Nephron (organoid): ENCODE measurements at regions not wholly inside any gene's neighbourhood (a gene's known extent, or its start where the extent isn't known, plus 50 kb on each side); places are given as distances from the start of the nearest gene placed in this dataset.

ENCODE experiments used
- H3K27ac Mint-ChIP-seq, 3 experiments: 2 replicates each; pipeline ENCODE4 v1.8.0; 2020; ENCODE audit warnings: mixed read lengths in 3 of 3, mild to moderate bottlenecking in 2 of 3, moderate library complexity in 1 of 3
- H3K27me3 Mint-ChIP-seq: 2 replicates; pipeline ENCODE4 v1.8.0; 2021; ENCODE audit warnings: low read depth, mild to moderate bottlenecking, moderate library complexity, mixed read lengths
- H3K36me3 Mint-ChIP-seq: 2 replicates; pipeline ENCODE4 v1.8.0; 2020; ENCODE audit warnings: low read depth, mixed read lengths
- H3K4me1 Mint-ChIP-seq: 2 replicates; pipeline ENCODE4 v1.8.0; 2020; ENCODE audit warnings: mixed read lengths
- H3K4me3 Mint-ChIP-seq, 3 experiments: 2 replicates each; pipeline ENCODE4 v1.8.0; 2020; ENCODE audit warnings: mild to moderate bottlenecking in 3 of 3, mixed read lengths in 3 of 3, moderate library complexity in 2 of 3
- H3K9me3 Mint-ChIP-seq: 2 replicates; pipeline ENCODE4 v1.8.0; 2020; ENCODE audit warnings: mixed read lengths
- CTCF ChIP-seq, 3 experiments: fragments of 200-600 bp; sonication (generic); IDR thresholded peaks; one replicate each; pipeline ENCODE4 v1.5.0; 2021; ENCODE audit warnings: antibody characterized with exemption in 3 of 3; ENCODE audit not compliant: unreplicated experiment in 3 of 3

GRCh38 chr21:31491617-31492016 lies 147.6 kb upstream of the TIAM1 start:
- Mint-ChIP-seq H3K27ac (peak overlapping the region in 2 of 3 experiments; percentile 10 to 57), H3K36me3 (peaks cover 8% of the 10 kb centered on the region), H3K27me3 (peaks cover 4% of the 10 kb centered on the region), H3K4me3 (no peak overlapping the region), H3K4me1 (peaks cover 15% of the 10 kb centered on the region), H3K9me3 (no peaks in the 10 kb centered on the region)
- TF ChIP-seq CTCF (IDR thresholded peaks at IDR 0.05; ENCODE audit: unreplicated experiment in 3 of 3), result no peak

DNA sequence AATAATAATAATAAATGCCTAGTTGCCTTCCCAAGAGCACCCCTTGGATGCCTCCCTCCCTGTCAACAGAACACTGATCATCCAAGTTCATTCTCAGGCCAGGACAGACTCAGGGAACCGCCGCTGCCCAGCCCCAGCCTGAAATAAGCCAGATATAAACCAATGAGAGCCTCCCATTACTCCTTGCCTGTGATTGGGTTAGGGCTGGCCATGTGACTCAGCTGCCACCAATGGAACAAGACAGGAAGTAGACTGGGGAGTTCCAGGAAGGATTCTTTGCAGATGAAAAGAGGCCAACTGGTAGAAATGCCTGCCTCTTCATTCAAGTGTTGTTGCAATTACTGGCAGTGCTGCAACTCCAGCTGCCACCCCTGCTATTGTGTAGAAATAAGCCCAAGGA lies 146.4 kb upstream of the TIAM1 start:
- no peak overlapping the region for H3K27ac Mint-ChIP-seq
- peaks cover 15% of the 10 kb centered on the region for H3K4me1 Mint-ChIP-seq
- TF ChIP-seq CTCF (IDR thresholded peaks at IDR 0.05; ENCODE audit: unreplicated experiment in 3 of 3), result no peak

DNA sequence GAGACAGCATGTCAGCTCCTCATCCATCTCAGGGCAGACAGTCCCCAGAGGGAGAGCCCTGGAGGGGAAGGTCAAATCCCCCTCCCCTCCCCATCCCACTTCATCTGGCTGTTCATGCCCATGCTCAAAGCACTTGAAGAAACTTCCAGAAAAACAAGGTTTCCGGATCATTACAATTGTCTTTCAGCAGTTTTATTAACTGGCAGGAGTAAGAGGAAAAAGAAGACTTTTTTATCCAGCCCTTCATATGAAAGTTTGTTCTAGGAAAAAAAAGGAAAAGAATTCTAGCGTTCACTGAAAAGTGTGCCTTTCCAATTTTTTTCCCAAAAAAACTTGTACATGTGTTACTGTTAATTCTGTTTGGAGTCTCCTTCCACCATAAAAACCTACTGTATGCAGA lies 145.7 kb upstream of the TIAM1 start:
- peaks cover 15% of the 10 kb centered on the region for H3K4me1 Mint-ChIP-seq
- H3K27me3 Mint-ChIP-seq, result peaks cover 8% of the 10 kb centered on the region
- H3K9me3 Mint-ChIP-seq, result peaks cover 11% of the 10 kb centered on the region
- peaks cover 23% of the 10 kb centered on the region for H3K36me3 Mint-ChIP-seq
- H3K4me3 Mint-ChIP-seq, result no peak overlapping the region
- no peak for TF ChIP-seq CTCF (IDR thresholded peaks at IDR 0.05; ENCODE audit: unreplicated experiment in 3 of 3)
- H3K27ac Mint-ChIP-seq, result no peak overlapping the region

More for the DNA sequence above, 146.4 kb upstream of the TIAM1 start:
- Mint-ChIP-seq H3K36me3 (peaks cover 19% of the 10 kb centered on the region), H3K9me3 (peaks cover 6% of the 10 kb centered on the region), H3K27me3 (peaks cover 8% of the 10 kb centered on the region), H3K4me3 (no peak overlapping the region)

DNA sequence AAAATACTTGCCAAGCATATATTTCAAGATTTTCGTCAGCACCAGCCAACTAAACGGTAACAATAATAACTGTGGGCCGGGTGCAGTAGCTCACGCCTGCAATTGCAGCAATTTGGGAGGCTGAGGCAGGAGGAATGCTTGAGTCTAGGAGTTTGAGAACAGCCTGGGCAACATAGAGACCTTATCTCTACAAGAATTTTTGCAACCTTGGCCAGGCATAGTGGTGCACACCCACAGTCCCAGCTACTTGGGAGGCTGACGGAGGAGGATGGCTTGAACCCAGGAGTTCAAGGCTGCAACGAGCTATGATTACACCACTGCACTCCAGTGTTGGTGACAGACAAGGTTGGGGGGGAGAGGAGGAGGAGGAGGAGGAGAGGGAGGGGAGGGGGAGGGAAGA lies 145.0 kb upstream of the TIAM1 start:
- Mint-ChIP-seq H3K27me3 (peaks cover 8% of the 10 kb centered on the region), H3K4me3 (no peak overlapping the region), H3K4me1 (peaks cover 15% of the 10 kb centered on the region), H3K27ac (no peak overlapping the region), H3K36me3 (peaks cover 27% of the 10 kb centered on the region), H3K9me3 (peaks cover 15% of the 10 kb centered on the region)
- no peak for TF ChIP-seq CTCF (IDR thresholded peaks at IDR 0.05; ENCODE audit: unreplicated experiment in 3 of 3)

- peaks cover 49% of the 10 kb centered on the region for H3K36me3 Mint-ChIP-seq
- peaks cover 5% of the 10 kb centered on the region for H3K27me3 Mint-ChIP-seq
- H3K4me3 Mint-ChIP-seq, result no peak overlapping the region
- H3K9me3 Mint-ChIP-seq, result peaks cover 31% of the 10 kb centered on the region
- no peak for TF ChIP-seq CTCF (IDR thresholded peaks at IDR 0.05; ENCODE audit: unreplicated experiment in 3 of 3)
- no peak overlapping the region for H3K27ac Mint-ChIP-seq
- no peaks in the 10 kb centered on the region for H3K4me1 Mint-ChIP-seq
Observed at GRCh38 chr21:31484219-31484618, 140.2 kb upstream of the TIAM1 start.

GRCh38 chr21:31483146-31483545 lies 139.1 kb upstream of the TIAM1 start:
- Mint-ChIP-seq H3K4me3 (no peak overlapping the region), H3K27ac (no peak overlapping the region)
- TF ChIP-seq CTCF (IDR thresholded peaks at IDR 0.05; ENCODE audit: unreplicated experiment in 3 of 3), result no peak

More at GRCh38 chr21:31483146-31483545, 139.1 kb upstream of the TIAM1 start:
- H3K27me3 Mint-ChIP-seq, result peaks cover 5% of the 10 kb centered on the region
- H3K9me3 Mint-ChIP-seq, result peaks cover 31% of the 10 kb centered on the region
- no peaks in the 10 kb centered on the region for H3K4me1 Mint-ChIP-seq
- H3K36me3 Mint-ChIP-seq, result peaks cover 48% of the 10 kb centered on the region
